Activated naive CD8-positive, alpha-beta T cell treated with anti-CD3 and anti-CD28 coated beads, Interleukin-2, amount 10 ng/mL, durations not matched to agents 7 days and 5 days (primary cell): ENCODE measurements at regions not wholly inside any gene's neighbourhood (a gene's known extent, or its start where the extent isn't known, plus 50 kb on each side); places are given as distances from the start of the nearest gene placed in this dataset.
"Not testable (repeated sequence)": the region's sequence is repeated elsewhere in the genome, so short reads cannot be mapped to it uniquely, and the experiment has no call there.

Source experiments
- ATAC-seq: fragments of 150-1000 bp; cut with Tn5 transposase; one replicate; pipeline ENCODE4 v1.10.0; 2021; ENCODE audit warnings: low read depth, moderate library complexity
- POLR2A ChIA-PET: fragments of 350-600 bp; sonication (Branson Sonifier 250); formaldehyde crosslinking; loops from one replicate; lab custom pipeline; 2021; ENCODE audit warnings: antibody characterized with exemption; lab: Charles Lee
- DNase-seq: peaks from one replicate; pipeline ENCODE4 v3.0.0; 2021
- H3K27ac Mint-ChIP-seq: one replicate; pipeline ENCODE4 v1.8.0; 2022; ENCODE audit warnings: mild to moderate bottlenecking, mixed read lengths
- H3K27me3 Mint-ChIP-seq: one replicate; pipeline ENCODE4 v1.8.0; 2022; ENCODE audit warnings: mild to moderate bottlenecking, moderate library complexity, mixed read lengths
- H3K36me3 Mint-ChIP-seq: one replicate; pipeline ENCODE4 v1.8.0; 2021; ENCODE audit warnings: mild to moderate bottlenecking, mixed read lengths
- H3K4me1 Mint-ChIP-seq: one replicate; pipeline ENCODE4 v1.8.0; 2021; ENCODE audit warnings: mixed read lengths
- H3K4me3 Mint-ChIP-seq: one replicate; pipeline ENCODE4 v1.8.0; 2022; ENCODE audit warnings: mild to moderate bottlenecking, moderate library complexity, mixed read lengths
- H3K9me3 Mint-ChIP-seq: one replicate; pipeline ENCODE4 v1.8.0; 2021; ENCODE audit warnings: mixed read lengths

DNA sequence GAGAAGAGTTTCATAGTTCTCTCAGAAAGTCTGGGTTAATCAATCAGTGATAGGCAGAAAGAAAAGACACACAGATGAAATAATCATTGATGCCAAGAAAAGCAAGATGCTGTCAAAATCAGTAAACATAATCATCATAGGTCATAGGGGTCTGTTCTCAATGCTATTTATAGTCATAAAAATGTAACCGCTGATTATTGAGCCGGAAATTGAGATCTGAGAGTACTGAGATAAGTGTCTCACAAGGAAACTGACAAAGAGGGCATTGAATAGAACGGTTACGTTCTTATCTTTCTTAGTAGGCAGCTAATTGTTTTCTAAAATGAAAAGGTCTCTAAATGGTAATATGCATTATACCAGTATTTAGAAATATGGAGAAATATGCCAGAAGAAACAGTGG is 1686.1 kb upstream of the AGA start:
- ATAC-seq = no peak
- Mint-ChIP-seq H3K36me3 (no peaks in the 10 kb centered on the region), H3K4me3 (no peak overlapping the region), H3K27me3 (no peaks in the 10 kb centered on the region), H3K4me1 (no peaks in the 10 kb centered on the region), H3K9me3 (no peaks in the 10 kb centered on the region), H3K27ac (no peak overlapping the region)
- DNase-seq = no peak
- POLR2A ChIA-PET = no interaction called here

DNA sequence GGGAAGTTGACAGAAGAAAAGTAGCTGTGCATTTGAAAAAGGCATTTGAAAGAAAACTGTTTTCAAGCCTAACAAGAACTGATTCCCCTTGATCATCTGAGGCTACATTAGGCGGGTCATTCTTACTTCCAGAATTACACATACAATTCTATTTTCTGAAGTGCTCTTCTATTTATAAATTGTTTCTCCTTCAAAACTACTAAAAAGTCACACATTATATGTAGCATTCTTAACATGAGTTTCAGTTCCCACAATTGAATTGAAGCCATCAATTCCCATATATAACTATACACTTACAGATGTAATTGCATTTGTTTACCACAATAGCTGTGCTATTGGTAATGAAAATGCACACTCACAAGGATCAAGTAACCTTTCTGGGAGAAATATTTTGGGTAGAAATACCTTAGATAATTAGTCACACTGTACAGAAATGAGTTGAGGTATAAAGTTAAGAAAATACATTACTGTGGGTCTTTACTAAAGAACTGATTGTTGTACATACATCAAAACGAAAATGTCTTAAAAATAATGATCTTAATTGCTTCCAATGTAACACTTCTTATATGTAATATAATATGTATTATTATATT is 1688.0 kb upstream of the AGA start:
- no peak for DNase-seq
- ATAC-seq = no peak
- H3K4me3 Mint-ChIP-seq = no peak overlapping the region
- H3K9me3 Mint-ChIP-seq = no peaks in the 10 kb centered on the region
- H3K27ac Mint-ChIP-seq = no peak overlapping the region
- no peaks in the 10 kb centered on the region for H3K4me1 Mint-ChIP-seq
- no peaks in the 10 kb centered on the region for H3K36me3 Mint-ChIP-seq
- POLR2A ChIA-PET = no interaction called here
- H3K27me3 Mint-ChIP-seq = no peaks in the 10 kb centered on the region

DNA sequence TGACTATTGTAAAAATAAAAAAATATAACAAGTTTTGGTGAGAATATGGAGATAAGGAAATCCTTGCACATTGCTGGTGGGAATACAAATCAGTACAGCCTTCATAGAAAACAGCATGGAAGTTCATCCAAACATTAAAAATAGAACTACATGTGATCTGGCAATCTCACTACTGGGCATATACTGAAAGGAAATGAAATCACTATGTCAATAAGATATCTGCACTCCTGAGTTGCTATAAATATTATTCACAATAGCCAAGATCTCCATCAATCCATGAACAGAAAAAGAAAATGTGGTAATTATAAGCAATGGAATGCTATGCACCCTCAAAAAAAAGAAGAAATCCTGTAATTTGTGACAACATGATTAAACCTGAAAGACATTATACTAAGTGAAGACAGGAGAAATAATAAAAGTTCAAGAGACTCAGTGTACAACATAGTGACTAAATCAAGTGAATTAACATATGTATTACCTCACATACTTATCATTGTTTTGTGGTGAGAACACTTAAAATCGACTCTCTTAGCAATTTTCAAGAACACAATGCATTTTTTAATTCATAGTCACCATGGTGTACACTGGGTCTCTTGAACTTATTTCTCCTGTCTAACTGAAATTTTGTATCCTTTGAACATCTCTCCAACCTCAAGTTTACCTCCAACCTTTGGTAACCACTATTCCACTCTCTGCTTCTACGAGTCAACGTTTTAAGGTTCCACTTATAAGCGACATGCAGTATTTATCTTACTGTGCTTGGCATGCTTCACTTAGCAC is 1703.7 kb upstream of the AGA start:
- Mint-ChIP-seq H3K27me3 (no peaks in the 10 kb centered on the region), H3K4me3 (no peak overlapping the region), H3K4me1 (no peaks in the 10 kb centered on the region), H3K36me3 (no peaks in the 10 kb centered on the region), H3K27ac (no peak overlapping the region), H3K9me3 (peaks cover 3% of the 10 kb centered on the region)
- POLR2A ChIA-PET = no interaction called here
- ATAC-seq (no peak), DNase-seq (no peak)

DNA sequence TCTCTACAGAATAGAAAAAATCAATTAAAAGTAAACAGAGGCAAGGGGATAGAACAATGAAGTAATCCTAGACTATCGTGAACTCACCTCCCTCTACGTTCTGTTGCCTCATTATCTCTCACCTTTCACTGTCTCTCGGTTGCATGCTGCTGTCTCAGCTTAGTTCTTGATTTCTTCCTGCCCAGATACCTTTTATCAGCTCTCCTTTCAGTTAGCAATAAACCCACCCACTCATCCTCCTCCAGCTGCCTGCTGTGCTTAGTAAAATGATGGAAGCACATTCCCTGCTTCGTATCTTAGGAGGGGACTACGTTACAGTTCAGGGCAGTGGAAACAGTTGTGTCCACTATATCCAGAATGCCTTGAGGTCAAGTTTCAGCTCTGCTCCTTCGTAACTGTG is 1709.5 kb upstream of the AGA start:
- Mint-ChIP-seq H3K4me1 (no peaks in the 10 kb centered on the region), H3K36me3 (no peaks in the 10 kb centered on the region), H3K27me3 (no peaks in the 10 kb centered on the region), H3K4me3 (no peak overlapping the region), H3K9me3 (peaks cover 10% of the 10 kb centered on the region), H3K27ac (no peak overlapping the region)
- no peak for ATAC-seq
- POLR2A ChIA-PET = no interaction called here
- no peak for DNase-seq

DNA sequence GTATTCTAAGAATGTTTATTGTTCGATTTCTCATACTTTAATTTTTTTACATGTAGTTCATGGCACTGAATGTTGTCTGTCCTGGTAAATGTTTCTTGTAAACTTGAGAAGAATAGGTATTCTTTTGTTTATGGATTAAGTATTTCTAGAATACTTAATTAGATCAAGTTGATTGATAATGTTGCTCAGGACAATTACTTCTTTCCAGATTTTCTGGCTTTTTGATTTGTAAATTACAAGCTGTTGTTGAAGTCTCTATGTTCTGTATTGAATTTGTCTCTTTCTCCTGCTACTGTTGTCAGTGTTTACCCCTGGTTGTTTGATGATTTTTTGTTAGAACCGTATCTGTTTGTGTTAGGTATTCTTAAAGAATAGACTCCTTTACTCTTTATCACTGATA is 1720.9 kb upstream of the AGA start:
- POLR2A ChIA-PET = no interaction called here
- Mint-ChIP-seq H3K27ac (no peak overlapping the region), H3K4me3 (no peak overlapping the region), H3K36me3 (no peaks in the 10 kb centered on the region), H3K4me1 (no peaks in the 10 kb centered on the region), H3K9me3 (peaks cover 7% of the 10 kb centered on the region), H3K27me3 (no peaks in the 10 kb centered on the region)
- DNase-seq = no peak
- ATAC-seq = no peak

DNA sequence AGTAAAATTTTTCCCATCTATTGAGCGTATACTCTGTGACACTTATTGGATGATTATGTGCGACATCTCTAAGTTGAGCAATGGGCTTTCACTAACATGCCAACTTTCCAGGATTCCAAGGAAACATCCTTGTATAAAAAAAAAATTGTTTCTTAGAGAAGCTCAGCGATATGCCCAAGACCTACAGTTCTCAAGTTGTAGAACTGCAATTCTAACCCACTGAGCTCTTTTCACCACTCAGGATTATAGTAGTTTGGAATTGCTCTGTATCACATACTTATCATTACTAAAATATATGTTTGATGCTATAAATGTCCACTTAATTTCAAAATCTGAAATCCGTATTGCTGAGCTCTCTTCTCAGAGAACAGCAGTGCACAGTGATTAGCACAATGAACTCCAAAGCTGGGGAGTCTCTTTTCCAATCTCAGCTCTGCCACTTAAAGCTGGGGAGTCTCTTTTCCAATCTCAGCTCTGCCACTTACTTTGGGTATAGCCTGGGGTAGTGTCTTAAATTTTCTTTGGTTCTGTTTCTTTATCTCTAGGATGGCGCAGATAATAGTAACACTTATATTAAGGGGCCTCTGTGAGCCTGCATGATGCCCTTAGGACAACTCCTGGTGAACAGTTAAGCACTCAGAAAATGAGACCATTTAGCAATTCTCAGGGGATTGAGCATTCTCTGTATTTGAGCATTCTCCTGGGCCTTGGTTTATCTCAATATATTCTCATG is 1722.2 kb upstream of the AGA start:
- no peaks in the 10 kb centered on the region for H3K4me1 Mint-ChIP-seq

DNA sequence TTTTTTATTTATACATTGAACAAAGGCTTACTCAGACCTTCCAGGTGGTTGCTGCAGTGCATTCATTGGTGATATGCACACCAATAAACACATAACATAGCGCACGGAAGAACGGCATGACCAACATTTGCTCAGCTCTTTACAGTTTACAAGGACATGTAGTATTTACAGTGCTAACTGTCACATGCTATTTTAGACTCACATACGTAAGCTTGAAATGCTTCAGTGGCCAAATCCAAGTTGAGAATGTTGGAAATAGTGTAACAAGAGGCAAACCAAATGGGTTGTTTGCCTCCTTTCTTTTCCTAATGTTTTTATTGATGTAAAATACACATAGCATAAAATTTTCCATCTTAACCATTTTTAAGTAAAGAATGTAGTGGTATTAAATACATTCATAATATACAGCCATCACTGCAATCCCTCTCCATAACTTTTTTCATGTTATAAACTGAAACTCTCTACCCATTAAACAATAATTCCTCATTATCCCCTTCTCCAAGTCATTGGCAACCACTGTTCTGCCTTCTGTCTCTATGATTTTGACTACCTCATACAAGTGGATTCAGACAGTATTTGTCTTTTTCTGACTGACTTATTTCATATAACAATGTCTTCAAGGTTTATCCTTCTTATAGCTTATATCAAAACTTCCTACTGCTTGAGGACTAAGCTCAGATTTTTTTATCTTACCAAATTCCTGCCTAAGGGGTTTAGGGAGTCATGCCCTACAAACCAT is 1722.9 kb upstream of the AGA start:
- Mint-ChIP-seq H3K4me1 (no peaks in the 10 kb centered on the region), H3K36me3 (no peaks in the 10 kb centered on the region), H3K27ac (no peak overlapping the region), H3K27me3 (no peaks in the 10 kb centered on the region), H3K4me3 (no peak overlapping the region), H3K9me3 (peaks cover 7% of the 10 kb centered on the region)
- ATAC-seq = no peak
- no peak for DNase-seq
- POLR2A ChIA-PET = no interaction called here

More for the DNA sequence above, 1722.2 kb upstream of the AGA start:
- no peak overlapping the region for H3K4me3 Mint-ChIP-seq
- no peaks in the 10 kb centered on the region for H3K27me3 Mint-ChIP-seq
- DNase-seq (no peak), ATAC-seq (no peak)
- H3K9me3 Mint-ChIP-seq = peaks cover 7% of the 10 kb centered on the region
- no peak overlapping the region for H3K27ac Mint-ChIP-seq
- H3K36me3 Mint-ChIP-seq = no peaks in the 10 kb centered on the region
- POLR2A ChIA-PET = no interaction called here

DNA sequence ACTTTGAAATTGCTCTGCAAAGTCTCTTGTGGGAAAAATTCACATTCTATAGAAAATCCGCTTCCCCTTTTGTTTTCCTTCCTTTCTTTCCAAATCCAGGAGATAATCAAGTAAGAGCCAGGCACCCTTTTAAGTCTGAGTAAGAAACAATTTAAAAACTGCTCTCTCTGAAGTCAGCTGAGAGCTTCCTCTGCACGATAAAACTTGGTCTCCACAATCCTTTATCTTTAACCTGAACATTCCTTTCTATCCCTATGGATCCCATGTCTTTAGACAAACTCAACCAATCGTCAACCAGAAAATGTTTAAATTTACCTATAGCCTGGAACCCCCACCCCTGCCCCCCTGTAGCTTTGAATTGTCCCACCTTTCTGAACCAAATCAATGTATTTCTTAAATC is 1723.6 kb upstream of the AGA start:
- no peaks in the 10 kb centered on the region for H3K36me3 Mint-ChIP-seq
- peaks cover 7% of the 10 kb centered on the region for H3K9me3 Mint-ChIP-seq
- ATAC-seq = no peak
- no peaks in the 10 kb centered on the region for H3K4me1 Mint-ChIP-seq
- POLR2A ChIA-PET = no interaction called here
- DNase-seq = no peak
- no peak overlapping the region for H3K4me3 Mint-ChIP-seq
- H3K27me3 Mint-ChIP-seq = no peaks in the 10 kb centered on the region
- H3K27ac Mint-ChIP-seq = no peak overlapping the region

DNA sequence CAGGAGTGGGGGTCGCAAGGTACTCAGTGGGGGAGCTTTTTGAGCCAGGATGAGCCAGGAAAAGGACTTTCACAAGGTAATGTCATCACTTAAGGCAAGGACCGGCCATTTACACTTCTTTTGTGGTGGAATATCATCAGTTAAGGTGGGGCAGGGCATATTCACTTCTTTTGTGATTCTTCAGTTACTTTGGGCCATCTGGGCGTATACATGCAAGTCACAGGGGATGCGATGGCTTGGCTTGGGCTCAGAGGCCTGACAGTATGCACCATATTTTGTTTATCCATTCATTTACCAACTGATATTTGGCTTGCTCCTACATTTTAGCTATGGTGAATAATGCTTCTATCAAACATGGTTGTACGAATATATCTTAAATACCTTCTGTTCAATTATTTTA is 1728.1 kb upstream of the AGA start:
- DNase-seq, H3K27me3 Mint-ChIP-seq, POLR2A ChIA-PET, ATAC-seq, H3K27ac Mint-ChIP-seq, H3K4me1 Mint-ChIP-seq, H3K4me3 Mint-ChIP-seq, H3K9me3 Mint-ChIP-seq, H3K36me3 Mint-ChIP-seq: not testable (repeated sequence)

DNA sequence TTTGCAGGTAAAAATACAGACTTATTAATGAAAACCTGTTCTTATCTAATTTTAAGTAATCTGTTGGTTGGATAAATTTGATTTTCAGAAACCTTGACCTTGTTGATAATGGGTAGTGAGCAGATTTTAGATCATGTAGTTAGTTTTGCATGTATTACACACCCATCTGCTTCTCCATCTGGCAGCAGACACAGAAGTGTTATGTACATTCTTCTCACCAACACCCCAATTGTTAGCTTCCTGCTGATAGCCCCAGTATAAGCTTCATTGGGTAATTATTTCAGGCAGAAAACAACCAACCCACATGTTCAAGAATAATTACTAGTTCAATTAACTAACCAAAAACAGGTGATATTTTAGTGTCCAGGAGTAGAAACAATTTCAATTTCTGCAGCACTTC is 1740.5 kb upstream of the AGA start:
- POLR2A ChIA-PET = no interaction called here
- no peaks in the 10 kb centered on the region for H3K36me3 Mint-ChIP-seq
- H3K27me3 Mint-ChIP-seq = no peaks in the 10 kb centered on the region
- H3K4me1 Mint-ChIP-seq = no peaks in the 10 kb centered on the region
- H3K9me3 Mint-ChIP-seq = no peaks in the 10 kb centered on the region
- H3K27ac Mint-ChIP-seq = no peak overlapping the region
- DNase-seq = no peak
- no peak for ATAC-seq
- no peak overlapping the region for H3K4me3 Mint-ChIP-seq

DNA sequence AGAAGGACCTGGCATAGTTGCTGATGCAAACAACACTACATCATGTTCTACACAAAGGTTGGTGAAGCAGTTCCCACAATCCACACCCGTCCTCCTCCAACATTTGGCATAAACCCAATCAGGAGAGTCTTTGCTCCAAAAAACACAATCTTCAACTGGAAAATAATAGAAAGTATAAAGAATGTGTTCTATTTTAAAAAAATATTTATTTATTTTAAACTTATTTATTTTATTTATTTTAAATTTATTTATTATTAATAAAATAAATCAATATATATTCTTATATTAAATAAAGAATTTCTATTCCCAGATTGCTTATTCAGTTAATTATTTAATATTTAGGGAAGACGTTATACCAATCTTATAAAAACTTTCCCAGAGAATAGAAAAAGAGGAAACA is 1753.7 kb upstream of the AGA start:
- Mint-ChIP-seq H3K27me3 (no peaks in the 10 kb centered on the region), H3K9me3 (no peaks in the 10 kb centered on the region), H3K27ac (no peak overlapping the region), H3K4me1 (no peaks in the 10 kb centered on the region), H3K36me3 (no peaks in the 10 kb centered on the region), H3K4me3 (no peak overlapping the region)
- no peak for ATAC-seq
- POLR2A ChIA-PET = no interaction called here
- DNase-seq = no peak

DNA sequence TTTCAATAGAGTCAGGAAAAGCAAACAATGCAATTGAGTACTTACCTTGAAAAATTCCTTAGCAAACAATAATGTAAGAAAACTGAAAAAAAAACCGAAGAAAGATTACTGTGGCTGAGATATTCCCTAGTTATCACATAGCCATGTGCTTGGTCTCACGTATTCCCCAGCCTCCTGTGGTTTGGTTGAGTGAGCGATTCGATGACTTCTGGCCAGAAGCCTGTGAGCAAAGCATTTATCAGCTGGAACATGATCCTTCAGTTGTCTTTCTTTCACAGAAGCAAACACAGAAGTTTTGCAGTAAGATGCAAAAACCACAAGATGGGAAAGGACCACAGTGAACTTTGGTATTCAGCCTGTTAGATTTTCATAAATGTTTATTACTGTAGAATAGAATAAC is 1754.3 kb upstream of the AGA start:
- Mint-ChIP-seq H3K9me3 (no peaks in the 10 kb centered on the region), H3K4me1 (no peaks in the 10 kb centered on the region), H3K4me3 (no peak overlapping the region), H3K27ac (no peak overlapping the region), H3K36me3 (no peaks in the 10 kb centered on the region), H3K27me3 (no peaks in the 10 kb centered on the region)
- POLR2A ChIA-PET = no interaction called here
- DNase-seq (no peak), ATAC-seq (no peak)

DNA sequence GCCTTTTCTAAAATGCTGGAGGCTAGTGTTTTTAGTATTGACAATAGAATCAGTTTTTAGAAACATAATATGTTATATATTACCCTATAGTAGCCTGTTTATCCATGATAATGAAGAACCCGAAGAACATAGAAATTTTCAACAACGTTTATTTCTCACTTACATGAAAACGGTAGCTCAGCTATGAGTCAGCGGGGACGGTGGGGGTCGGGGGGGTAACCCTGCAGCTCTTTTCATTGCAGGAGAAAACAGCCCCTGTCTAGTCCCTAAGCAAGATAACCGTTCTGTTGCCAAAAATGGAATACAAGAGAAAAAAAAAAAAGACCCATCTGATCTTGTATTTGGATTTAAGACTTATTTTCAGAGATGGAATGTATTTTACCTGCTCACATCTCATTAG is 1758.4 kb upstream of the AGA start:
- ATAC-seq (no peak), DNase-seq (no peak)
- no peak overlapping the region for H3K4me3 Mint-ChIP-seq
- H3K9me3 Mint-ChIP-seq = no peaks in the 10 kb centered on the region
- no peaks in the 10 kb centered on the region for H3K4me1 Mint-ChIP-seq
- no peaks in the 10 kb centered on the region for H3K27me3 Mint-ChIP-seq
- H3K36me3 Mint-ChIP-seq = no peaks in the 10 kb centered on the region
- H3K27ac Mint-ChIP-seq = no peak overlapping the region
- POLR2A ChIA-PET = no interaction called here
